Naive thymus-derived CD8-positive, alpha-beta T cell (primary cell): ENCODE measurements at regions not wholly inside any gene's neighbourhood (a gene's known extent, or its start where the extent isn't known, plus 50 kb on each side); places are given as distances from the start of the nearest gene placed in this dataset.
"Not testable (repeated sequence)": the region's sequence is repeated elsewhere in the genome, so short reads cannot be mapped to it uniquely, and the experiment has no call there.

Source experiments
- ATAC-seq, 2 donors: fragments of 150-1000 bp; cut with Tn5 transposase in 1 of 2; sonication (Bioruptor Pico), chemical (Tn5 transposase) in 1 of 2; 1 replicate in 1 of 2; 2 replicates in 1 of 2; pipeline ENCODE4 v1.10.0; 2021; ENCODE audit warnings: mild to moderate bottlenecking in 2 of 2, moderate library complexity in 2 of 2
- POLR2A ChIA-PET: fragments of 350-600 bp; sonication (Branson Sonifier 250); formaldehyde crosslinking; loops from one replicate; lab custom pipeline; 2021; ENCODE audit warnings: antibody characterized with exemption; lab: Charles Lee
- DNase-seq, 10 donors: peaks; one replicate each; pipeline versions ENCODE4 v3.0.0 to v3.0.0-alpha.2; 2020 to 2022
- H3K27ac Mint-ChIP-seq, 10 donors: one replicate each; pipeline ENCODE4 v1.8.0; 2020 to 2022; ENCODE audit warnings: mild to moderate bottlenecking in 10 of 10, mixed read lengths in 10 of 10, moderate library complexity in 4 of 10, inconsistent platforms in 1 of 10
- H3K27me3 Mint-ChIP-seq, 5 donors: one replicate each; pipeline ENCODE4 v1.8.0; 2021 to 2022; ENCODE audit warnings: mixed read lengths in 5 of 5
- H3K36me3 Mint-ChIP-seq, 3 donors: one replicate each; pipeline ENCODE4 v1.8.0; 2020 to 2022; ENCODE audit warnings: mixed read lengths in 3 of 3, mild to moderate bottlenecking in 2 of 3, inconsistent platforms in 1 of 3
- H3K4me1 Mint-ChIP-seq, 4 donors: one replicate each; pipeline ENCODE4 v1.8.0; 2021 to 2022; ENCODE audit warnings: mixed read lengths in 4 of 4
- H3K4me3 Mint-ChIP-seq, 10 donors: one replicate each; pipeline ENCODE4 v1.8.0; 2020 to 2022; ENCODE audit warnings: mild to moderate bottlenecking in 10 of 10, mixed read lengths in 10 of 10, moderate library complexity in 6 of 10, inconsistent platforms in 1 of 10
- H3K9me3 Mint-ChIP-seq, 9 donors: one replicate each; pipeline ENCODE4 v1.8.0; 2020 to 2022; ENCODE audit warnings: mixed read lengths in 9 of 9, mild to moderate bottlenecking in 3 of 9, inconsistent platforms in 1 of 9, moderate library complexity in 1 of 9

GRCh38 chr14:86739761-86740160 is 1209.8 kb downstream of the FLRT2 start:
- Mint-ChIP-seq H3K4me1 (no peaks in the 10 kb centered on the region), H3K4me3 (no peak overlapping the region), H3K9me3 (peaks cover 0 to 20% (median 7%) of the 10 kb centered on the region in 9 donors), H3K27ac (no peak overlapping the region), H3K36me3 (no peaks in the 10 kb centered on the region), H3K27me3 (no peaks in the 10 kb centered on the region)
- DNase-seq = no peak
- ATAC-seq = no peak
- POLR2A ChIA-PET = no interaction called here

DNA sequence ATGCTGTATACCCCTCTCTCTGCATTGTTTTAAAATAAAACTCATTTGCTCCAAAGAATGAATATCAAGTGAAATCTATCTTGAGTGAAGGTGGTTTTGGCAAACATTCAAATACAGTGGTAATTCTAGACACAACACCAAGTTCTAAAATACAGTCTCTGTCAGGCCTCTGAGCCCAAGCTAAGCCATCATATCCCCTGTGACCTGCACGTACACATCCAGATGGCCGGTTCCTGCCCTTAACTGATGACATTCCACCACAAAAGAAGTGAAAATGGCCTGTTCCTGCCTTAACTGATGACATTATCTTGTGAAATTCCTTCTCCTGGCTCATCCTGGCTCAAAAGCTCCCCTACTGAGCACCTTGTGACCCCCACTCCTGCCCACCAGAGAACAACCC is 1201.5 kb downstream of the FLRT2 start:
- H3K27me3 Mint-ChIP-seq, H3K36me3 Mint-ChIP-seq, H3K27ac Mint-ChIP-seq, POLR2A ChIA-PET, ATAC-seq, DNase-seq, H3K9me3 Mint-ChIP-seq, H3K4me3 Mint-ChIP-seq, H3K4me1 Mint-ChIP-seq: not testable (repeated sequence)

DNA sequence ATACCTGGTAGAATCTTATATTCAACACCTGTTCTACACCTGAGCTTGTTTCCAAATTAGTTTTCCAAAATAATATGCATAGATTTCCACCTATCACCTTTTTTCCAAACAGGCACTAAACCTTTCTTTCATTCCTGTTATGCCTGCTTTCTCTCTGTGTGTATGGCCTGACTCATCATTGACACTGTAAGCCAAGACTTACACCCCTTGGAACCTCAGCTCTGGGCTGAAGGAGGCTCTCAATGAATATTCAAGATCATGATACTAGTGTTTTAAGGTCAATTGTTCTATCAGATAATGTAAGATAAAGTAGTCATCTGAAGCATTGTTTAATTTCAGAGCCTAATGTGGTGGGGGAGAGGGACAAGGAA is 1193.3 kb downstream of the FLRT2 start:
- H3K27ac Mint-ChIP-seq = no peak overlapping the region
- no peaks in the 10 kb centered on the region for H3K27me3 Mint-ChIP-seq
- peaks cover 0 to 16% (median 3%) of the 10 kb centered on the region in 9 donors for H3K9me3 Mint-ChIP-seq
- no peak overlapping the region for H3K4me3 Mint-ChIP-seq
- ATAC-seq (no peak), DNase-seq (no peak)
- POLR2A ChIA-PET = no interaction called here
- H3K4me1 Mint-ChIP-seq = no peaks in the 10 kb centered on the region
- H3K36me3 Mint-ChIP-seq = no peaks in the 10 kb centered on the region

DNA sequence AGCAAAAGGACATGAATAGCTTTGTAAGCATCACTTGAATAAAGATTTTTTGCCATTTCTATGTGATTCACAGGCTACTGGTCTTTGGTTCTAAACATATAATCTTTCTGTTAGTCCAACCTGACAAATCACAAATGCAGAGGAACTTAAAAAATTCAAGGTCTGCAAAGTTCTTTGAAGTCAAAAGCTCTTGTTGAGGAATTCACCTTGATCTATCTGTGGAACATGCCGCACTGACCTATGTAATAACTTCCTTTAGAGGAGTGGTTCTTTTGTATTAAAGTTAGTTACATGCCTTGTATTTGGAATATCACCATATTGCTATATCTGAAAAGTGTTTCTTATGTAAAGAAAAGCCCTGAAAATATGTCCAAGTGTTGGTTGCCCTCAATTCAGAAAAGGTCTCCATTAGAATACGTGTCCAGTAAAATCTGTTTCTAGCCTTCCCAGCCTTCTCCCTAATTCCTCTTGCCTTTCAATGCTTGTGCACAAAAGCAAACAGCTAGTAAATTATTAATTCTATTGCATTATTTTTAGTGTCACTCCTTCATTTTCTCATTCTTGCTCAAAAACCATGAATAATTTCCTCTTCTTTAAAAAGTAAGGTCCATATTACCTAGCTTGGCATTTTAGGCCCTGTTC is 1192.8 kb downstream of the FLRT2 start:
- Mint-ChIP-seq H3K27me3 (no peaks in the 10 kb centered on the region), H3K27ac (no peak overlapping the region), H3K4me1 (no peaks in the 10 kb centered on the region), H3K36me3 (no peaks in the 10 kb centered on the region), H3K9me3 (peaks cover 0 to 16% (median 3%) of the 10 kb centered on the region in 9 donors), H3K4me3 (no peak overlapping the region)
- POLR2A ChIA-PET = no interaction called here
- ATAC-seq = no peak
- DNase-seq = no peak

DNA sequence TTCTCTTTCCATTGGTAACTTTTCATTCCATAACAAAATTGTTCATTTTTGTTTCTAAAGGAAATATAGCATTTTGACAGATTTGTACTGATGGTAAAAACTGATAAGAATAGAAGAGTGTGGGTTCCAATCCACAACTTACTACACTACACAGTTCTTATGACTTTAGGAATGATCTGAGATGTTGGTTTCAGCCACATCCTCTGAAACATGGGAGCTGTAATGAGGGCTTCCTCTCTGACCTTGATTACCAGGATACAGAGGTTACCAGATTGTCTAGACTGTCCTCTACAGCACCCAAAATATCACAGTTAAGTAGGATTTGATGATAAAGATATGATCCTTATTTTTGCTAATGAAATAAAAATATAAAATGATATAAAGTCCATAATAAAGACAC is 1184.6 kb downstream of the FLRT2 start:
- H3K27me3 Mint-ChIP-seq = peaks cover 0 to 3% (median 0%) of the 10 kb centered on the region in 5 donors
- no peaks in the 10 kb centered on the region for H3K4me1 Mint-ChIP-seq
- ATAC-seq = no peak
- H3K27ac Mint-ChIP-seq = no peak overlapping the region
- peaks cover 0 to 14% (median 1%) of the 10 kb centered on the region in 9 donors for H3K9me3 Mint-ChIP-seq
- DNase-seq = no peak
- H3K36me3 Mint-ChIP-seq = no peaks in the 10 kb centered on the region
- POLR2A ChIA-PET = no interaction called here
- H3K4me3 Mint-ChIP-seq = no peak overlapping the region

GRCh38 chr14:86714153-86714552 is 1184.2 kb downstream of the FLRT2 start:
- ATAC-seq (no peak), DNase-seq (no peak)
- H3K9me3 Mint-ChIP-seq = peaks cover 0 to 14% (median 0%) of the 10 kb centered on the region in 9 donors
- H3K27ac Mint-ChIP-seq = no peak overlapping the region
- peaks cover 0 to 3% (median 0%) of the 10 kb centered on the region in 5 donors for H3K27me3 Mint-ChIP-seq
- no peaks in the 10 kb centered on the region for H3K36me3 Mint-ChIP-seq
- POLR2A ChIA-PET = no interaction called here
- no peak overlapping the region for H3K4me3 Mint-ChIP-seq
- H3K4me1 Mint-ChIP-seq = no peaks in the 10 kb centered on the region

- DNase-seq (no peak), ATAC-seq (no peak)
- no peaks in the 10 kb centered on the region for H3K36me3 Mint-ChIP-seq
- H3K9me3 Mint-ChIP-seq = peaks cover 0 to 14% (median 0%) of the 10 kb centered on the region in 9 donors
- H3K27ac Mint-ChIP-seq = no peak overlapping the region
- H3K4me3 Mint-ChIP-seq = no peak overlapping the region
- POLR2A ChIA-PET = no interaction called here
- peaks cover 0 to 3% (median 0%) of the 10 kb centered on the region in 5 donors for H3K27me3 Mint-ChIP-seq
- no peaks in the 10 kb centered on the region for H3K4me1 Mint-ChIP-seq
These were observed 1182.8 kb downstream of the FLRT2 start for GRCh38 chr14:86712727-86713126.

GRCh38 chr14:86712176-86712575 is 1182.2 kb downstream of the FLRT2 start:
- H3K4me1 Mint-ChIP-seq = no peaks in the 10 kb centered on the region
- no peak for ATAC-seq
- no peak overlapping the region for H3K27ac Mint-ChIP-seq
- H3K36me3 Mint-ChIP-seq = no peaks in the 10 kb centered on the region
- POLR2A ChIA-PET = no interaction called here
- no peak for DNase-seq
- H3K4me3 Mint-ChIP-seq = no peak overlapping the region
- peaks cover 0 to 14% (median 0%) of the 10 kb centered on the region in 9 donors for H3K9me3 Mint-ChIP-seq
- H3K27me3 Mint-ChIP-seq = peaks cover 0 to 3% (median 0%) of the 10 kb centered on the region in 5 donors

DNA sequence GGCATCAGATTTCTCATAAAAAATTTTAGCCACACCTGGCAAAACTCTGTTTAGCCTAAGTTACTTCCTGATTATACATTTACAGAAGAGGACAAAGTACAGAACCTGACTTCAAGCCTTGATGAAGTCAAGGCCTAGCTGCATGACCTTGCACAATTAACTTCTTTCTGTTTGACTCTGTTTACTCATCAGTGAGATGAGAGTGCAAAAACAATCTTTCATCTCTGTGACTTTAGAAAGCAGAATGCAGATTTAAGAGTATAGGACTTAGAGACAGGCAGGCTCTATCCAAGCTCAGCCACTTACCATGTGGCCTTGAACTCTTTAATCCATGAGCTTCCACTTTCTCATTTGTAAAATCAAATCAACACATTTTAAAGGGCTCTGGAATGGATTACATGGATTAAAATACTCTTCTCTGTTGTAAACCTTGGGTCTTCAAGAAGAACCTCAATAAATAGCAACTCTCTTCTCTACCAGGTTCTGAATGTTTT is 1178.9 kb downstream of the FLRT2 start:
- DNase-seq = no peak
- Mint-ChIP-seq H3K9me3 (peaks cover 0 to 14% (median 5%) of the 10 kb centered on the region in 9 donors), H3K4me3 (no peak overlapping the region), H3K27me3 (no peaks in the 10 kb centered on the region), H3K4me1 (no peaks in the 10 kb centered on the region), H3K36me3 (no peaks in the 10 kb centered on the region), H3K27ac (no peak overlapping the region)
- no peak for ATAC-seq
- POLR2A ChIA-PET = no interaction called here

- DNase-seq = no peak
- Mint-ChIP-seq H3K27me3 (no peaks in the 10 kb centered on the region), H3K4me3 (no peak overlapping the region), H3K9me3 (peaks cover 0 to 12% (median 4%) of the 10 kb centered on the region in 9 donors), H3K27ac (no peak overlapping the region), H3K36me3 (no peaks in the 10 kb centered on the region), H3K4me1 (no peaks in the 10 kb centered on the region)
- POLR2A ChIA-PET = no interaction called here
- ATAC-seq = no peak
These were observed 1177.1 kb downstream of the FLRT2 start for GRCh38 chr14:86707071-86707470.

DNA sequence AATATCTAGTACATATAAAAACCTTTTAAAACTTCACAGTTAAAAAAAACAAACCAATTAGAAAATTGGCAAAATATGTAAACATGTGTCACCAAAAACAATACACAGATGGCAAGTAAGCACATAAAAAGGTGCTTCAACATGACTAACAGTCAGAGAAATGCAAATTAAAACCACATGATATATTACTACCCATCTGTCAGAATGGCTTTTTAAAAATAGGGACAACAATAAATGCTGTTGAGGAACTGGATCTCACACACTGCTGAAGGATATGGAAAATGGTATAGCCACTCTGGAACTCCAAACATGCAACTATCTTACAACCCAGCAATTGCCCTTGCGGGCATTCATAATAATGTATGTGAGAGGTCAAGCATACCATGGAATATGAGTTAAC is 1153.6 kb downstream of the FLRT2 start:
- H3K4me1 Mint-ChIP-seq = no peaks in the 10 kb centered on the region
- no peaks in the 10 kb centered on the region for H3K27me3 Mint-ChIP-seq
- no peak overlapping the region for H3K4me3 Mint-ChIP-seq
- H3K9me3 Mint-ChIP-seq = peaks cover 0 to 19% (median 2%) of the 10 kb centered on the region in 9 donors
- POLR2A ChIA-PET = no interaction called here
- DNase-seq (no peak), ATAC-seq (no peak)
- no peak overlapping the region for H3K27ac Mint-ChIP-seq
- no peaks in the 10 kb centered on the region for H3K36me3 Mint-ChIP-seq

DNA sequence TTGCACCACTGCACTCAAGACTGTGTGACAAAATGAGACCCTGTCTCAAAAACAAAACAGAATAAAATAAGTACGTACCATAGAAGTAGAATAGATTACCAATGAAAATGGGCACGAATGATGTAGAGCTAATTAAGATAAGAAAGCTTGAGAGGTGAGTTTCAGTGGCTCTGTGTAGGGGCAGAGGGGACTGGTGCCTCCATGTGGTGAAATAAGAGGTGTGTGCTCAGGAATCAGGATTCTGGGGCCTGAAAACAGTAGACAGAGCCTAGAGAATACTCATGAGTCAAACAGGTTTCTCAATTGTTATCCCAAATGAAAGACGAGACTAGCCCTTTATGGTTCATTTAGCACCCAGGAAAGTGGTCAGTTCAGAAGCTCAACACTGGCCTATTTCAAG is 1145.1 kb downstream of the FLRT2 start:
- H3K27me3 Mint-ChIP-seq = peaks cover 0 to 4% (median 0%) of the 10 kb centered on the region in 5 donors
- H3K9me3 Mint-ChIP-seq = peaks cover 0 to 13% (median 2%) of the 10 kb centered on the region in 9 donors
- H3K27ac Mint-ChIP-seq = no peak overlapping the region
- H3K4me3 Mint-ChIP-seq = no peak overlapping the region
- H3K4me1 Mint-ChIP-seq = no peaks in the 10 kb centered on the region
- no peak for ATAC-seq
- POLR2A ChIA-PET = no interaction called here
- no peak for DNase-seq
- H3K36me3 Mint-ChIP-seq = no peaks in the 10 kb centered on the region

DNA sequence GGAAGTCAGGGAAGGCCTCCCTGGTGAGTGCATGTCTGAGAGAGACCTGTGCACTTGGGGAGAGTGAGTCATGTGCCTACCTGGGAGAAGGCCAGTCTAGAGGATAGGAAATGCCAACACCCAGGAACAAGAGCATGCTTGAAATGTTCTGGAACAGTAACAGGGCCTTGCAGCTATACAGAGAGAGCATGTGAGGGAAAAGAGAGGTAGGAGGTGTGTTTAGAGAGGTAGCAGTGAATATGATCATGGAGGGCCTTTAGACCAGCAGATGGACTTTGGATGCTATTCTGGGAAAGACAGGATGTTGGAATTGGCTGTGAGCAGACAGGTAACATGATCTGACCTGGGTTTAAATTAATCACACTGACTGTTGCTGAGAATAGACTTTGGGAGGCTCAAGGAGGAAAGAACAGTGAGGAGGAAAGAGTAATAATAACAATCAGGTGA is 1143.6 kb downstream of the FLRT2 start:
- H3K4me1 Mint-ChIP-seq = no peaks in the 10 kb centered on the region
- DNase-seq = no peak
- no peak for ATAC-seq
- H3K27ac Mint-ChIP-seq = no peak overlapping the region
- H3K27me3 Mint-ChIP-seq = peaks cover 0 to 4% (median 0%) of the 10 kb centered on the region in 5 donors
- no peaks in the 10 kb centered on the region for H3K36me3 Mint-ChIP-seq
- POLR2A ChIA-PET = no interaction called here
- H3K9me3 Mint-ChIP-seq = peaks cover 0 to 18% (median 1%) of the 10 kb centered on the region in 9 donors
- no peak overlapping the region for H3K4me3 Mint-ChIP-seq

DNA sequence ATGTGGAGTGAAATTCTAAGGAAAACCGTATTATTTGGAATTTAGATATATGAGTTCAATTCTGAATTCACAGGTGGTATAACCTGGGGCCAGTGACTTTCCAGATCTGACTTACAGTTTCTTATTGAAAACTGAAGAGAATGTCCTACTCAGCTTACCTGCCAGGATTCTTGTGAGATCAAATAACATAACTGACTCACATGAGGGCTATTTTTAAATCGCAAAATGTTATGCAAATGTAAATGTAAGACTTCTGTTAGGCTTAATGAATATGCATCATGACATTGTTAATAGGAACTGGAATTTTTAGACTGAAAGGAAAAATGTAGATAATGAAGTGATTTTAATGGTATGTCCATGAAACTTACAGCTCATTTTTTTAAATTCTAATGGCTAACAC is 1142.1 kb downstream of the FLRT2 start:
- DNase-seq = no peak
- H3K27me3 Mint-ChIP-seq = peaks cover 0 to 4% (median 0%) of the 10 kb centered on the region in 5 donors
- POLR2A ChIA-PET = no interaction called here
- H3K4me1 Mint-ChIP-seq = no peaks in the 10 kb centered on the region
- peaks cover 0 to 17% (median 2%) of the 10 kb centered on the region in 9 donors for H3K9me3 Mint-ChIP-seq
- no peak for ATAC-seq
- no peak overlapping the region for H3K4me3 Mint-ChIP-seq
- no peak overlapping the region for H3K27ac Mint-ChIP-seq
- no peaks in the 10 kb centered on the region for H3K36me3 Mint-ChIP-seq
